CD4-positive, CD25-positive, alpha-beta regulatory T cell (primary cell): ENCODE measurements at regions not wholly inside any gene's neighbourhood (a gene's known extent, or its start where the extent isn't known, plus 50 kb on each side); places are given as distances from the start of the nearest gene placed in this dataset.

Experiments used
- ATAC-seq, 2 donors: fragments of 150-1000 bp; cut with Tn5 transposase; one replicate each; pipeline ENCODE4 v1.10.0; 2021; ENCODE audit warnings: low read depth in 2 of 2, moderate number of reproducible peaks in 2 of 2, moderate library complexity in 1 of 2
- DNase-seq, 3 donors: peaks; one replicate each; pipeline versions ENCODE4 v3.0.0 to v3.0.0-alpha.2; 2012 to 2022; ENCODE audit warnings: mixed read lengths in 1 of 3
- H3K27ac ChIP-seq: one replicate; pipeline ENCODE4 v1.7.0; 2013; ENCODE audit warnings: mild to moderate bottlenecking, low read length; ENCODE audit not compliant: insufficient read depth, poor library complexity, severe bottlenecking
- H3K27me3 ChIP-seq: one replicate; pipeline ENCODE4 v1.7.0; 2013; ENCODE audit warnings: low read length; ENCODE audit not compliant: control insufficient read depth, insufficient read depth
- H3K36me3 ChIP-seq: one replicate; pipeline ENCODE4 v1.7.0; 2013; ENCODE audit warnings: mild to moderate bottlenecking, low read length, moderate library complexity; ENCODE audit not compliant: control insufficient read depth, insufficient read depth
- H3K4me1 ChIP-seq: 2 replicates; pipeline ENCODE4 v1.7.0; 2013; ENCODE audit warnings: mild to moderate bottlenecking, low read length; ENCODE audit not compliant: insufficient read depth, control insufficient read depth, poor library complexity, severe bottlenecking
- H3K4me3 ChIP-seq: one replicate; pipeline ENCODE4 v1.7.0; 2013; ENCODE audit warnings: low read depth, mild to moderate bottlenecking, low read length, moderate library complexity
- H3K9me3 ChIP-seq, 2 experiments: 1 replicate in 1 of 2; 2 replicates in 1 of 2; pipeline ENCODE4 v1.7.0; 2013; ENCODE audit warnings: low read length in 2 of 2, mild to moderate bottlenecking in 1 of 2, moderate library complexity in 1 of 2; ENCODE audit not compliant: control insufficient read depth in 2 of 2
- H3K27ac Mint-ChIP-seq, 3 donors: one replicate each; pipeline ENCODE4 v1.8.0; 2020 to 2022; ENCODE audit warnings: mild to moderate bottlenecking in 3 of 3, mixed read lengths in 3 of 3, moderate library complexity in 2 of 3
- H3K27me3 Mint-ChIP-seq: one replicate; pipeline ENCODE4 v1.8.0; 2022; ENCODE audit warnings: mild to moderate bottlenecking, mixed read lengths
- H3K36me3 Mint-ChIP-seq: one replicate; pipeline ENCODE4 v1.8.0; 2020; ENCODE audit warnings: mixed read lengths
- H3K4me1 Mint-ChIP-seq, 4 donors: one replicate each; pipeline ENCODE4 v1.8.0; 2020 to 2022; ENCODE audit warnings: mixed read lengths in 4 of 4, mild to moderate bottlenecking in 1 of 4
- H3K4me3 Mint-ChIP-seq, 4 donors: one replicate each; pipeline ENCODE4 v1.8.0; 2020 to 2022; ENCODE audit warnings: mild to moderate bottlenecking in 4 of 4, mixed read lengths in 4 of 4, moderate library complexity in 3 of 4
- H3K9me3 Mint-ChIP-seq, 7 donors: one replicate each; pipeline ENCODE4 v1.8.0; 2020 to 2022; ENCODE audit warnings: mixed read lengths in 7 of 7, mild to moderate bottlenecking in 3 of 7, moderate library complexity in 2 of 7

DNA sequence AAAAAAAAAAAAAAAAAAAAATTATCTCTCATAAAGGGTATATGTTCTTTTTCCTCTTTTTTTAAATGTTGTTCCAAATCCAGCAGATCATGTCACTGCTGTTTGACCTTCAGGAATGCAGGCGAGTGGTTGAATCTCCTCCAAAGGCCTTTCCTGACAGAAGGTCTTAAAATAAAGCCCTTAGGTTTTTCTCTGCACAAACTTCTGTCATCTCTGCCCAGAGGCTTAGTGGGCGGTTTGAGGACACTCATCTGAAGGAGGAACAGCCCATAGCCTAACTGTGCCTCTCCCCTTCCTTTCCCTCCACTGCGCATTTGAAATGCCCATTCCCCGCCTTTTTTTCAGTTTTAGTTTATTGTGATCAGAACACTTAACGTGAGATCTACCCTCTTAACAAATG is 270.2 kb downstream of the TMEM114 start:
- Histone ChIP-seq H3K9me3 (peaks cover 0 to 4% of the 10 kb centered on the region in 2 experiments), H3K4me1 (no peaks in the 10 kb centered on the region), H3K27me3 (no peaks in the 10 kb centered on the region), H3K27ac (no peak overlapping the region), H3K4me3 (no peak overlapping the region), H3K36me3 (no peaks in the 10 kb centered on the region)
- Mint-ChIP-seq H3K27ac (peak overlapping the region in 1 of 3 donors; percentile 45), H3K36me3 (no peaks in the 10 kb centered on the region), H3K4me1 (no peaks in the 10 kb centered on the region), H3K9me3 (peaks cover 0 to 15% (median 4%) of the 10 kb centered on the region in 7 donors), H3K27me3 (no peaks in the 10 kb centered on the region), H3K4me3 (no peak overlapping the region)
- ATAC-seq (no peak), DNase-seq (no peak)

GRCh38 chr16:8310816-8311215 is 279.5 kb downstream of the TMEM114 start:
- ATAC-seq (no peak), DNase-seq (no peak)
- no peak overlapping the region for H3K27ac Mint-ChIP-seq
- H3K9me3 ChIP-seq = peaks cover 4% of the 10 kb centered on the region in 2 experiments
- H3K27me3 Mint-ChIP-seq = no peaks in the 10 kb centered on the region
- H3K4me1 Mint-ChIP-seq = no peaks in the 10 kb centered on the region
- no peaks in the 10 kb centered on the region for H3K27me3 ChIP-seq
- H3K4me3 Mint-ChIP-seq = no peak overlapping the region
- H3K4me3 ChIP-seq = no peak overlapping the region
- H3K27ac ChIP-seq = no peak overlapping the region
- H3K36me3 Mint-ChIP-seq = no peaks in the 10 kb centered on the region
- no peaks in the 10 kb centered on the region for H3K36me3 ChIP-seq
- peaks cover 3 to 11% (median 10%) of the 10 kb centered on the region in 7 donors for H3K9me3 Mint-ChIP-seq
- no peaks in the 10 kb centered on the region for H3K4me1 ChIP-seq

GRCh38 chr16:8310323-8310722 is 280.0 kb downstream of the TMEM114 start:
- H3K27ac ChIP-seq = no peak overlapping the region
- no peaks in the 10 kb centered on the region for H3K4me1 Mint-ChIP-seq
- H3K27me3 Mint-ChIP-seq = no peaks in the 10 kb centered on the region
- no peak overlapping the region for H3K27ac Mint-ChIP-seq
- peaks cover 5 to 16% (median 10%) of the 10 kb centered on the region in 7 donors for H3K9me3 Mint-ChIP-seq
- DNase-seq = no peak
- H3K4me1 ChIP-seq = no peaks in the 10 kb centered on the region
- no peak for ATAC-seq
- no peak overlapping the region for H3K4me3 ChIP-seq
- peaks cover 4% of the 10 kb centered on the region in 2 experiments for H3K9me3 ChIP-seq
- H3K36me3 ChIP-seq = no peaks in the 10 kb centered on the region
- no peaks in the 10 kb centered on the region for H3K36me3 Mint-ChIP-seq
- peak overlapping the region in 1 of 4 donors; percentile 73 for H3K4me3 Mint-ChIP-seq
- no peaks in the 10 kb centered on the region for H3K27me3 ChIP-seq

DNA sequence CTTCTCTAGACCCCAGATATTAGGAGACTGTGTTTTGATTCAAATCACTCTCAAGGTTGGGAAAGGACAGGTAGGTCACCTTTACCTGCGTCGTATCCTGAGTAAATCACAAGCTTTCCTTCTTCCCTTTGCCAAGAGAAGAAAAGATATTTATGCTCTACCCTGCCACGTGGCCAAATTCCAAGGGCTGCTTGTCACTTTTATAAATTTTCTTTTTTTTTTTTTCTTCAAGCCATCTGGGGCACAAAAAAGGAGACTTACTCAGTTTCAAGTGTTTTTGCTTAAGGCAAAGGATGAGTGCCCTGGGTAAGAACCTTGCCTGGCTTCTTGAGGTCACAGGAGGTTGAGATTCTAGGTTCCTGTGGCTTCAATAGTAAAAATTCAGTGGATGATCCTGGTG is 285.1 kb downstream of the TMEM114 start:
- no peak overlapping the region for H3K4me3 ChIP-seq
- H3K27me3 ChIP-seq = no peaks in the 10 kb centered on the region
- peaks cover 4% of the 10 kb centered on the region in 2 experiments for H3K9me3 ChIP-seq
- Mint-ChIP-seq H3K27ac (no peak overlapping the region), H3K4me3 (no peak overlapping the region), H3K9me3 (peaks cover 6 to 20% (median 8%) of the 10 kb centered on the region in 7 donors), H3K4me1 (no peaks in the 10 kb centered on the region), H3K27me3 (no peaks in the 10 kb centered on the region), H3K36me3 (no peaks in the 10 kb centered on the region)
- DNase-seq (no peak), ATAC-seq (no peak)
- H3K36me3 ChIP-seq = no peaks in the 10 kb centered on the region
- no peaks in the 10 kb centered on the region for H3K4me1 ChIP-seq
- H3K27ac ChIP-seq = no peak overlapping the region

DNA sequence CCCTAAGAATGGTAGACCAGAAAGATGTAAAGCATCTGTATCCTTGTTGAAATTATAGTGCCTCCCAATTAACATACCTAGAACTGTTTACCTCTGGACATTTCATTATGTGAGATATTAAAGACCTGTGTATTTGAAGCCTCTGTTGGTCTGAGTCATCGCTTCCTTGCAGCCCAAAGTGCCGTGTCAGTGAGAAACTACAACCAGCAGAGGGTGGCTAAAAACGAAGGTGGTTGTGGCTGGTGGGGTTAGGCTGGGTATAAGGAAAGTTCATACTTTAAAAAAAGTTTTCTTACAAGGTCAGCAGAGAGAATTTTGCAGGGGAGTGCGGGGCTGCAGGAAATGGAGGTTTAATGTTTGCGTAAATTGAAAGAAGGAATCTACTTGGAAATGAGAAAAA is 290.7 kb downstream of the TMEM114 start:
- peaks cover 0 to 3% of the 10 kb centered on the region in 2 experiments for H3K9me3 ChIP-seq
- H3K4me3 Mint-ChIP-seq = no peak overlapping the region
- no peak overlapping the region for H3K27ac ChIP-seq
- ATAC-seq = no peak
- no peak overlapping the region for H3K27ac Mint-ChIP-seq
- no peaks in the 10 kb centered on the region for H3K27me3 Mint-ChIP-seq
- H3K4me1 Mint-ChIP-seq = no peaks in the 10 kb centered on the region
- no peak overlapping the region for H3K4me3 ChIP-seq
- H3K36me3 ChIP-seq = no peaks in the 10 kb centered on the region
- no peaks in the 10 kb centered on the region for H3K27me3 ChIP-seq
- no peak for DNase-seq
- H3K4me1 ChIP-seq = no peaks in the 10 kb centered on the region
- H3K36me3 Mint-ChIP-seq = no peaks in the 10 kb centered on the region
- peaks cover 1 to 16% (median 8%) of the 10 kb centered on the region in 7 donors for H3K9me3 Mint-ChIP-seq

DNA sequence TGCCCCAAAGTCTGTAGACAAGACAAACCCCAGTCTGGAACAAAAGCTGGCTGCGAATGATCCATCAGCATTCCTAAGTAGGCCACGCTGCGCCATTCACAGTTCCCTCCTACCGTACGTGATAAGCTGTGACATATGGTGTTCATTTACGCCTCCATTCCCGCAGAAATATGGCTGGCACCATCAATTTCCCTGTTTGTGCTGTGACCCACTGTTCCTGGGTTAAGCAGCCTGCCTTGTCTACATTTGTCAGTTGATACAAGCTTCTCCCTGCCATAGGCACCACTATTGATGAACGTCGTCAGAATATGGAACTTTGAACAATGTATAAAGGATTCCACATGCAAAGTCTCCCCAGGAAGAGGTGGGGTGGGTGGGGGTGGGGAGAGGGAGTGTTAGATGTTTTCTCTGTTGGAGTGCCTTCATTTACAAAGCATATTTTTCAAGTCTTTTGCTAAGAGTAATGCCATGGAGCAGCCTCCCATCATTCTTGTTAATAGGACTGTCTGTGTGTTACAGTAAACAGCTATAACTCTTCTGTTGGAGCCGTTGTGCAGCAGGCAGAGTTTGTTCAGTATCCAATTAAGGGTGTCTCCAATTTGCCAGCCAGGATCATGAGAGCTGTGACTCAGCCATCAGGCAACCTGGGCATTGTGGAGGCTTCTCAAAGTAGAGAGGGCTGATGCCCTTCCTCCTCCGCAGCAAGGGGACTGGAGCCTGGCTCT is 294.6 kb downstream of the TMEM114 start:
- Histone ChIP-seq H3K27ac (no peak overlapping the region), H3K4me3 (no peak overlapping the region), H3K9me3 (peaks cover 0 to 3% of the 10 kb centered on the region in 2 experiments), H3K36me3 (no peaks in the 10 kb centered on the region), H3K4me1 (no peaks in the 10 kb centered on the region), H3K27me3 (no peaks in the 10 kb centered on the region)
- H3K9me3 Mint-ChIP-seq = peaks cover 0 to 21% (median 8%) of the 10 kb centered on the region in 7 donors
- H3K27ac Mint-ChIP-seq = no peak overlapping the region
- H3K4me3 Mint-ChIP-seq = no peak overlapping the region
- no peaks in the 10 kb centered on the region for H3K27me3 Mint-ChIP-seq
- no peaks in the 10 kb centered on the region for H3K4me1 Mint-ChIP-seq
- ATAC-seq (no peak), DNase-seq (no peak)
- H3K36me3 Mint-ChIP-seq = no peaks in the 10 kb centered on the region

GRCh38 chr16:8293413-8293812 is 296.9 kb downstream of the TMEM114 start:
- Histone ChIP-seq H3K9me3 (peaks cover 0 to 3% of the 10 kb centered on the region in 2 experiments), H3K27ac (no peak overlapping the region), H3K4me3 (no peak overlapping the region), H3K27me3 (no peaks in the 10 kb centered on the region), H3K4me1 (no peaks in the 10 kb centered on the region), H3K36me3 (no peaks in the 10 kb centered on the region)
- Mint-ChIP-seq H3K27me3 (no peaks in the 10 kb centered on the region), H3K36me3 (no peaks in the 10 kb centered on the region), H3K4me3 (no peak overlapping the region), H3K4me1 (no peaks in the 10 kb centered on the region), H3K9me3 (peaks cover 0 to 22% (median 5%) of the 10 kb centered on the region in 7 donors), H3K27ac (no peak overlapping the region)
- DNase-seq = no peak
- no peak for ATAC-seq

DNA sequence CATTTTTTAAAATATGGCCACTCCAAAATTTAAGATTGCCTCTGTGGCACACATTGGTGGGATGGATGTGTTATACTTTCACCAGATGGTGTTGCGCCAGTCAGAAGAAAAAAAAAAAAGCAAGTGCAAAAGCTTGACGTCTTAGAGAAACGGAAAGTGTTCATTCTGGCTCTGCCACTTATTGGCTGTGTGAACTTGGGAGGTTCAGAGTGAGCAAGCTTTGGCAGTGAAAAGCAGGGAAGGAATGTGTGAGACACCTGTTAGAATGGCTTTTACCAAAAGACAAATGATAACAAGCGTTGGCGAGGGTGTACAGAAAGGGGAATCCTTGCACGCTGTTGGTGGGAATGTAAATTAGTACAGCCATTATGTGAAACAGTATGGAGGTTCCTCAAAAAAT is 298.0 kb downstream of the TMEM114 start:
- ATAC-seq (no peak), DNase-seq (no peak)
- H3K4me1 ChIP-seq = no peaks in the 10 kb centered on the region
- no peak overlapping the region for H3K4me3 ChIP-seq
- Mint-ChIP-seq H3K27ac (no peak overlapping the region), H3K27me3 (no peaks in the 10 kb centered on the region), H3K9me3 (peaks cover 0 to 16% (median 2%) of the 10 kb centered on the region in 7 donors), H3K4me1 (no peaks in the 10 kb centered on the region), H3K36me3 (no peaks in the 10 kb centered on the region), H3K4me3 (no peak overlapping the region)
- no peaks in the 10 kb centered on the region for H3K36me3 ChIP-seq
- no peaks in the 10 kb centered on the region for H3K27me3 ChIP-seq
- H3K27ac ChIP-seq = no peak overlapping the region
- peaks cover 0 to 3% of the 10 kb centered on the region in 2 experiments for H3K9me3 ChIP-seq
